D341Med (cell line): ENCODE measurements at regions not wholly inside any gene's neighbourhood (a gene's known extent, or its start where the extent isn't known, plus 50 kb on each side); places are given as distances from the start of the nearest gene placed in this dataset.
A peak's percentile ranks its signal among the peaks of the same experiment; 100 is the strongest.

Experiments used
- DNase-seq: peaks from one replicate; pipeline ENCODE4 v3.0.0; 2012; ENCODE audit warnings: low spot score

GRCh38 chr3:117519776-117520175 is 810.2 kb downstream of the TUSC7 start:
- DNase-seq = no peak

GRCh38 chr3:117520582-117520981 is 811.0 kb downstream of the TUSC7 start:
- DNase-seq = no peak

GRCh38 chr3:117523418-117523817 is 813.8 kb downstream of the TUSC7 start:
- no peak for DNase-seq

DNA sequence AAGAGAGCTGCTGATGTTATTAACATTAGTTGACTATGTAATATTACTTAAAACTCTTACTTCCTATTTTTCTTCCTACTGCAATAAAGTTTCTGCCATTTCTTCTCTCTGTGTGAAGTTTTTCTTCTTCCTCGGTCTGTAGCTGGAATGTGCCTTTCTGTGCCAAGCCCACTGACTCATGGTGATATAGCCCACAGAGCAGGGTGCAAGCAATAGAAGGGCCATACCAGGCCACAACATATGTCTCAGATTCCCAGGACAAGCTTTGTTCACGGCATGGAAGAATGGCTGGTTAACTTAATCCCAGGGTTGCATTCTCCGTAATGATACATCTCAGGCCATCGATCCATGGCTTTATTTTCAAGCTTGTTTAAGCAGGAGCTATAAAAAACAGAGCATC is 815.3 kb downstream of the TUSC7 start:
- no peak for DNase-seq

- peak; percentile 29 for DNase-seq
Measured at GRCh38 chr3:117526470-117527079, 817.0 kb downstream of the TUSC7 start.

DNA sequence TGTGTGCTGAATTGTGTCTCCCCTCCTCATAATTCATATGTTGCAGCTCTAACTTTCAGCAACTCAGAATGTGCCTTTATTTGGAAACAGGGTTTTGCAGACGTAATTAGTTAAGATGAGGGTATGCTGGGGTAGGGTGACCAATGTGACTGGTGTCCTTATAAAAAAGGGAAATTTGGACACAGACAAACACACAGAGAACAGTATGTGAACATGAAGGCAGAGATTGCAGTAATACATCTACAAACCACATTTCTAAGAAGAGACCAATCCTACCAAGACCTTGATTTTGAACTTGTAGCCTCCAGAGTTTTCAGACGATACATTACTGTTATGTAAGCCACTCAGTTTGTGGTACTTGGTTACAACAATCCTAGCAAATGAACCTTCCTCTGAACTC is 817.8 kb downstream of the TUSC7 start:
- no peak for DNase-seq

GRCh38 chr3:117528688-117529087 is 819.1 kb downstream of the TUSC7 start:
- DNase-seq = no peak

GRCh38 chr3:117531078-117531767 is 821.6 kb downstream of the TUSC7 start:
- no peak for DNase-seq

DNA sequence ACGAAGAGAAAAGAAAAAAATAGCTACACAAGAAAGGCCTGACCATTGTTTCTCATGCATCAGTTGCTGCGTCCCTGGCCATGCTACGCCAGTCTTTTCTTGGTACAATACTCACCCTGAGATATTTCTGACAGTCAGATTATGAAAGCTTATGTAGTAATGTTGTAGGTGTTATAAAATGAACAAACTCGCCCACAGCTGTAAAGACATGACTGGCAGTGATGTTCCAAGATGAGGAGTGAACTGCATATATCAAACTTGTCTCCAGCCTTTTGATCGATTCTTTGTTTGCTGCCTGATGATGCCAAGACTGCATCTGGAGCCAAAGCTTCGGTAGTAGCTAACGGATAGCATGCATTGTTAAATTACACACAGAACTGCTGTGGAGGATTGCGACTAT is 822.7 kb downstream of the TUSC7 start:
- no peak for DNase-seq

DNA sequence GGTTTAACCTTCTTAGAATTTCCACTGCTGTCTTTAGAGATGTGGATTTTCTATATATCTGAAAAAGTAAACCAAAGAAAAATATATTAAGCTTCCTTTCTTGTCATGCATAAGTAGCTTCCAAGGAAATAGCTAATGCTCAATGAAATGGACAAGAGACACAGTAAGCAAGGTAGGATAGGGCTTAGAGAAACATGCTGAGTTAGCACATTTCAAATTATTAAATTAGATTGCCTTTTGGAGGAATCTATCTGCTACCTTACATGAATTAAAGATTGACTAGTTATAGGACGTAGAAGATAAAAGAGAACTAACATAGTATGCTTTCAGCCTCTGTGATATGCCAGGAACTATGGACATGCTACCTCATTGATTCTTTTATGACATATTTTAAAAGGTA is 824.6 kb downstream of the TUSC7 start:
- no peak for DNase-seq

- DNase-seq = no peak
Measured at GRCh38 chr3:117536006-117536405, 826.4 kb downstream of the TUSC7 start.

DNA sequence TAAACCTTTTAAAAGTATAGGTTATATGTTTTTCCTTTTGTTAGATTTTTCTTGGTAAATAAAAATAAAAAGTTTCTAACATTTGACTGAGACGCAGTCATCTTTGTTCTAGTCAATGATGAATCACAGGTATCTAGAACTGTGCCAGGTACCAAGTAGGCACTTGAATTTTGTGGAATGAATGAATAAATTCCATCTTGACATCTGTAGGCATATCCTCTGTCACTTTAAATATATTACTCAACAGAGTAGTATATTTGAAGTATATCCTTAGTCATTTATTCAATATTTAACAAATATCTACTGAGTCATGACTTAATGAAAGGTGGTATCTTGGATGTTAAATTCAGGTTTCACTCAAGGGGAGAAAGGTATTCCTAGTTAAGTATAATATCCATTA is 828.4 kb downstream of the TUSC7 start:
- DNase-seq = no peak

DNA sequence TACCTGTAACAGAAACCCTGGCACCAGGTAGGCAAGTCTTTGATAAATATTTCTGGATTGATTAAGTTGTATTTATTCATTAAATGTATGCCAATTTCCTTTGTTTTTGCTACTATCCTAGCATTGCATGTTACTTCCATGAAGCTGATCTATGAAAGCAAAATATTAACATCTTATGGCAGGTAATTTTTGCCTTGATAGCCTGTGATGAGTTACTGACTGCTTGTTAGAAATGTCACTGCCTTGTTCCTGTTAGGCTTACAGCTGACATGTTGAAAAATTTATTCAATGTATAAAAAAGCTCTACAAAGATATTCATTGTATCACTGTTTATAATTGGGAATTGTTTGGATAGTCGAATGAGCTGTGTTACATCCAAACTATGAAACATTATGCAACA is 830.1 kb downstream of the TUSC7 start:
- no peak for DNase-seq

GRCh38 chr3:117540597-117540996 is 831.0 kb downstream of the TUSC7 start:
- DNase-seq = no peak

- DNase-seq = no peak
Measured at GRCh38 chr3:117541721-117542120, 832.1 kb downstream of the TUSC7 start.

- DNase-seq = no peak
Measured at GRCh38 chr3:117543521-117543920, 833.9 kb downstream of the TUSC7 start.

DNA sequence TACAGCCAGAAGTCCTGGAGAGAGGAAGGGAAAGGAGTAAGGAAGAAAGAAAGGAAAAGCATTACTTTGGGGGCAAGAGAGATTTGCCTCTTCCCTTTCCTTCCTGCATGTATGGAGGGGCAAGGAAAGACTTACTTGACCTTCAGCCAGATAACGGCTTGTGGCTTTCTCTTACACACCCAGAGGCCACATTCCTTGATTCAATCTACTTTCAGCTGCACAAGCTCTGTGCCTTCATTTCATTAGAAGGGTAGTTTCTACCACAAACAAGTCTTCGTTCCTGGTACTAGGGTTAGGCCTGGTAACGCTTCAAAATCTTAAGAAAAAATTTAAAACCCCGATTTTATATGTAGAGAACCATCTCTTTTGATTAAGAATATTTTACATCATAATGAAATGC is 835.9 kb downstream of the TUSC7 start:
- DNase-seq = no peak

DNA sequence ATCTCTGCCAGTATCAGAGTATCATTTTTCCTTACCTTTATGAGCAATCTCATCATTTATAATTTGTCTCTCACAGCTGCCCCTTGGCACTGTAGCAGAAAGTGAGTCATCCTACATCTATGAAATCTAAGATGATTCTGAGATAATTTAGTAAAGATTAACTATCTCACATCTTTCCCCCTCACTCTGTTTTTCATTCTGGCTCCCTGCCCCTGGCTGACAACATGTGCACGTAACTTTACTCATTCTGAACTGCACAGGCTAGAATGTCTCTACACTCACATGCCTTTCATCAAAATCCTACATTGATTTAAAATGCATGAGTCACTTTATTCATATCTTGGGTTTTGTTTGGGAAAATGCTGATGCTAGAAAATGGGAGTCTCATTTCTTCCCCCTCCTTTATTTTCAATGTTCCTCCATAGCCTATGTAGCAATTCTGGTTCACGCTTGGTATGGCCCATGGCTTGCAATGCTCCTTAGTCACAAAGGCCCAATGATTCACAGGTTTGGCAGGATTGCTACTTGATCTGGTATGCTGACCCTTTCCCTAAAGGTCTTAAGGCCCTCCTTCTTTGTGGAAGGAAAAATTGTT is 838.5 kb downstream of the TUSC7 start:
- DNase-seq = no peak

DNA sequence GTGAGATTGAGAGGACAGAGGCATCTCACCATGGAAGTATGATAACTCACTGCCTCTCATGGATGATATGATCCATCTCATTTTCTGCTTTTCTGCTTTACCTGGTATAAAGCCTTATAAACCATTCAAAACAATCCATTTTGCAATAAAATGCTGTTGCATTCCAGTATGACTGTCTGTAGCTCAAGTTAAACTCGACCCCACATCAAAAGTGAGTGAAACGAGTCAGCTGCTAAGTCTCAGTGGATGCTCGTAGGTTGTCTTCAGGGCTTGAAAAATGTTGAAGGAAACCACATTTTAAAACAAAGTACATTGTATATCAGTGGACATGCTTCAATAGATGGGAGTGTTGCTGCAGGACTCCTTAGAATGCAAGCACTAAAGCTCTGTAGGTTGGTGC is 839.0 kb downstream of the TUSC7 start:
- no peak for DNase-seq

GRCh38 chr3:117549716-117550115 is 840.1 kb downstream of the TUSC7 start:
- DNase-seq = no peak

DNA sequence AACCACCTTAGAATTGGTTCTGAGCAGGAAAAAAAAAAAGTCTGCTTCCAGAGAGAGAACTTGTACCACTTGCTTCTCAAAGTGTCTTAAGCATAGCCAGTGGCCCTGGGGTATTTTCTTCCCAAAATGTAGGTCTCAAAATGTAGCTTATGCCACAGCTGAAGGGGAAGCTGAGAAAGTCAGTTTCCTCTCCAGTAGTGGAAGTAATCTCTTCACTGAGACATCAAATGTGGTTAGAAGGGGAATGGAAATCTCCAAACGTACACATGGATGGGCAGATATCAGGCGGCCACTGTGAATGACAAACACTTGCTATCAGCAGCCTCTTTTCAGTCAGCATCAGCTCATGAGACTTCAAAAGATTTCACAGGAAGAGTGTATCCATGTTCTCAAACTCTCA is 841.2 kb downstream of the TUSC7 start:
- no peak for DNase-seq

DNA sequence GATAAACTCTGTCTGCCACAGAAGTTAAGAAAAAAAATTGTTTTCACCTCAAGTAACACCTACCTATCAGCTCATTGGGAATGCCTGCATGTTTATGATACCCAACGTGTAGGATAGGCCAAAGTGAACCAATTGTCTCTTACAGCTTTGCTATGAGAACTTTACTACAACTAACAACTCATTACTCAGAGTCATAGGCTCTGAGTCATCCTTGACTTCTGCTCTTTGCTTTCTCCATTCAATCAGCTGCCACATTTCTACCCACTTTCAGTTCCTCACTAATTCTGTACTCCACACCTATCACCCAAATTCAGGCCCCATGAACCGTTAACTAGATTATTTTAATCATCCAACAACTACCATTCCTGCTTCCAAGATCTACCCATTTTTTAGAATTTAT is 843.9 kb downstream of the TUSC7 start:
- DNase-seq = no peak

DNA sequence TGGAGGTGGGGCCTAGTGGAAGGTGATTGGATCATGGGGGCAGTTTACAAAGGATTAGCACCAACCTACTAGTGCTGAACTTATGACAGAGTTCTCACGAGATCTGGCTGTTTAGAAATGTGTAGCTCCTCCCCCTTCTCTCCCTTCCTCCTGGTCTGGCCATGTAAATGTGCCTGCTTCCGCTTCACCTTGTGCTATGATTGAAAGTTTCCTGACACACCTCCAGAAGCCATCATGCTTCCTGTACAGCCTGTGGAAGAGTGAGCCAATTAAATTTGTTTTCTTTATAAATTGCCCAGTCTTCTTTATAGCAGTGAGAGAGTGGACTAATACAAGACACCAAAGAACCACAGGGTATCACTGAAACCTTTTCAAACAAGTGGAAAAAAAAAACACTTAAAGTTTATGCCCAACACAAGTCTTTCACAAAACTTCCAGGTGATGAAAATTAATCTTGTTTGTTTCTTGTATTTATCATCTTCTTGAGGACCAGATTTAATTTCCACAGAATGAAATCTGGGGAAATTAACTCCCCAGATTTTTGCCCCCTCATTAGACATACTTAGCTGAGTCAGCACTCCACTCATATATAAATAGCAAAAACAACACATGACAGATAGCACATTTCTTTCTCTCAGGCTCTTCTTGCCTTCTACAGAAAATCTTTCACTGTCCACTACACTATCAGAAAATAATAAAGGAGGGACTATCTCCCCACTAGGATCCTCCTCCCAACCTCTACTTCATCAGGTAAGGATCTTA is 847.2 kb downstream of the TUSC7 start:
- no peak for DNase-seq
